Neural cell (in vitro differentiated cells): ENCODE measurements at regions not wholly inside any gene's neighbourhood (a gene's known extent, or its start where the extent isn't known, plus 50 kb on each side); places are given as distances from the start of the nearest gene placed in this dataset.

Source experiments
- H2AFZ ChIP-seq: fragments of 200-600, 300-800 bp; sonication (generic), shearing (Covaris generic); 2 replicates; pipeline ENCODE4 v1.6.0; 2014; ENCODE audit warnings: low read depth, mild to moderate bottlenecking, antibody characterized with exemption, low read length, moderate library complexity
- H3F3A ChIP-seq: fragments of 200-600 bp; shearing (Covaris generic); 2 replicates; pipeline ENCODE4 v1.6.1; 2016; ENCODE audit warnings: mild to moderate bottlenecking, moderate library complexity, mixed read lengths, antibody characterized with exemption, low read length; ENCODE audit not compliant: insufficient read depth, poor library complexity, severe bottlenecking
- H3K27ac ChIP-seq: fragments of 200-600, 300-800 bp; sonication (generic), shearing (Covaris generic); 2 replicates; pipeline ENCODE4 v1.5.1; 2014; ENCODE audit warnings: mild to moderate bottlenecking, low read length, moderate library complexity
- H3K27me3 ChIP-seq: fragments of 300-800, 200-600 bp; sonication (generic), shearing (Covaris generic); 2 replicates; pipeline ENCODE4 v1.6.0; 2014; ENCODE audit warnings: mild to moderate bottlenecking, low read depth, low read length, moderate library complexity; ENCODE audit not compliant: insufficient read depth
- H3K36me3 ChIP-seq: fragments of 300-800, 200-600 bp; sonication (generic), shearing (Covaris generic); 2 replicates; pipeline ENCODE4 v1.5.1; 2014; ENCODE audit warnings: mild to moderate bottlenecking, antibody characterized with exemption, low read length, moderate library complexity; ENCODE audit not compliant: insufficient read depth
- H3K4me2 ChIP-seq: fragments of 300-800, 200-600 bp; sonication (generic), shearing (Covaris generic); 2 replicates; pipeline ENCODE4 v1.6.0; 2014; ENCODE audit warnings: mild to moderate bottlenecking, low read length
- H3K4me3 ChIP-seq: fragments of 300-800, 200-600 bp; sonication (generic), shearing (Covaris generic); 2 replicates; pipeline ENCODE4 v1.5.1; 2014; ENCODE audit warnings: mild to moderate bottlenecking, low read length, moderate library complexity
- H3K79me2 ChIP-seq: fragments of 200-600 bp; shearing (Covaris generic); replicated peaks from 2 replicates; pipeline ENCODE4 v1.6.0; 2014; ENCODE audit warnings: mild to moderate bottlenecking, low read length, moderate library complexity; ENCODE audit not compliant: insufficient read depth
- H3K9ac ChIP-seq: fragments of 300-800, 200-600 bp; sonication (generic), shearing (Covaris generic); 2 replicates; pipeline ENCODE4 v1.6.1; 2016; ENCODE audit warnings: mild to moderate bottlenecking, low read length, mixed read lengths
- H3K9me2 ChIP-seq: fragments of 200-600 bp; shearing (Covaris generic); 2 replicates; pipeline ENCODE4 v1.6.1; 2016; ENCODE audit warnings: mild to moderate bottlenecking, low read length, mixed read lengths; ENCODE audit not compliant: insufficient read depth
- H3K9me3 ChIP-seq: fragments of 200-600, 300-800 bp; sonication (generic), shearing (Covaris generic); 2 replicates; pipeline ENCODE4 v1.6.1; 2016; ENCODE audit warnings: mild to moderate bottlenecking, mixed run types, low read length, moderate library complexity, mixed read lengths
- H4K20me1 ChIP-seq: fragments of 200-600 bp; shearing (Covaris generic); 2 replicates; pipeline ENCODE4 v1.6.1; 2016; ENCODE audit warnings: mild to moderate bottlenecking, mixed run types; ENCODE audit not compliant: insufficient read depth
- CTCF ChIP-seq: fragments of 450-650 bp; IDR thresholded peaks from 2 replicates; pipeline ENCODE4 v1.5.1; 2014; ENCODE audit warnings: antibody characterized with exemption, mild to moderate bottlenecking, moderate library complexity; ENCODE audit not compliant: poor library complexity, severe bottlenecking
- EP300 ChIP-seq: fragments of 450-650 bp; conservative IDR thresholded peaks from 2 replicates; pipeline ENCODE4 v1.6.1; 2014; ENCODE audit warnings: antibody characterized with exemption, mild to moderate bottlenecking, moderate library complexity; ENCODE audit not compliant: poor library complexity, severe bottlenecking
- EZH2 ChIP-seq: fragments of 200-600, 300-800 bp; shearing (Covaris generic), sonication (generic); IDR thresholded peaks from 2 replicates; pipeline ENCODE4 v1.6.1; 2014; ENCODE audit warnings: antibody characterized with exemption, low read length, borderline replicate concordance, mild to moderate bottlenecking; ENCODE audit not compliant: insufficient read depth, poor library complexity, severe bottlenecking
- MXI1 ChIP-seq: fragments of 450-650 bp; conservative IDR thresholded peaks from 2 replicates; pipeline ENCODE4 v1.6.1; 2014; ENCODE audit warnings: antibody characterized with exemption, mild to moderate bottlenecking; ENCODE audit not compliant: poor library complexity, severe bottlenecking
- POLR2AphosphoS5 ChIP-seq: IDR thresholded peaks from 2 replicates; pipeline ENCODE4 v1.6.1; 2012
- RAD21 ChIP-seq: fragments of 450-650 bp; conservative IDR thresholded peaks from 2 replicates; pipeline ENCODE4 v1.6.1; 2014; ENCODE audit warnings: antibody characterized with exemption, mild to moderate bottlenecking, moderate library complexity
- REST ChIP-seq: IDR thresholded peaks from 2 replicates; pipeline ENCODE4 v1.6.1; 2012; ENCODE audit warnings: borderline replicate concordance
- SMC3 ChIP-seq: fragments of 450-650 bp; conservative IDR thresholded peaks from 2 replicates; pipeline ENCODE4 v1.6.1; 2014; ENCODE audit warnings: antibody characterized with exemption, mild to moderate bottlenecking, moderate library complexity; ENCODE audit not compliant: poor library complexity
- TAF1 ChIP-seq: IDR thresholded peaks from 2 replicates; pipeline ENCODE4 v1.6.1; 2012; ENCODE audit warnings: low read depth

- no peak for TF ChIP-seq CTCF
- no peak for TF ChIP-seq MXI1
- TF ChIP-seq EP300, result no peak
- TF ChIP-seq POLR2AphosphoS5, result no peak
- TF ChIP-seq TAF1, result no peak
- no peak for TF ChIP-seq RAD21
- no peak for TF ChIP-seq REST
- no peak for TF ChIP-seq SMC3
- TF ChIP-seq EZH2, result no peak
- no peak overlapping the region for H3K4me2 ChIP-seq
- no peak overlapping the region for H3K9ac ChIP-seq
- H2AFZ ChIP-seq, result no peak overlapping the region
- no peaks in the 10 kb centered on the region for H3K36me3 ChIP-seq
- no peaks in the 10 kb centered on the region for H3K9me2 ChIP-seq
- H3K79me2 ChIP-seq, result no peaks in the 10 kb centered on the region
- no peak overlapping the region for H3K27ac ChIP-seq
- no peaks in the 10 kb centered on the region for H3K9me3 ChIP-seq
- H3F3A ChIP-seq, result no peaks in the 10 kb centered on the region
- no peaks in the 10 kb centered on the region for H3K27me3 ChIP-seq
- no peaks in the 10 kb centered on the region for H4K20me1 ChIP-seq
- H3K4me3 ChIP-seq, result no peak overlapping the region
Observed at GRCh38 chr5:44499381-44499780, 110.2 kb upstream of the FGF10 start.

- H3K9me2 ChIP-seq, result no peaks in the 10 kb centered on the region
- no peak overlapping the region for H2AFZ ChIP-seq
- H3K27me3 ChIP-seq, result no peaks in the 10 kb centered on the region
- H3K9ac ChIP-seq, result no peak overlapping the region
- no peaks in the 10 kb centered on the region for H3F3A ChIP-seq
- H3K4me2 ChIP-seq, result no peak overlapping the region
- H3K27ac ChIP-seq, result no peak overlapping the region
- no peaks in the 10 kb centered on the region for H3K79me2 ChIP-seq
- H3K9me3 ChIP-seq, result no peaks in the 10 kb centered on the region
- H3K36me3 ChIP-seq, result no peaks in the 10 kb centered on the region
- TF ChIP-seq RAD21 (no peak), POLR2AphosphoS5 (no peak), CTCF (no peak), TAF1 (no peak), EP300 (no peak), REST (no peak), MXI1 (no peak), SMC3 (no peak), EZH2 (no peak)
- H4K20me1 ChIP-seq, result no peaks in the 10 kb centered on the region
- H3K4me3 ChIP-seq, result no peak overlapping the region
Observed at GRCh38 chr5:44497606-44498005, 108.4 kb upstream of the FGF10 start.
